Osteoblast (primary cell): ENCODE measurements at regions not wholly inside any gene's neighbourhood (a gene's known extent, or its start where the extent isn't known, plus 50 kb on each side); places are given as distances from the start of the nearest gene placed in this dataset.

Experiments used
- DNase-seq: peaks from one replicate; pipeline ENCODE4 v3.0.0; 2011; ENCODE audit warnings: low spot score, mixed read lengths; ENCODE audit not compliant: insufficient read length; ENCODE audit errors: missing footprints
- H2AFZ ChIP-seq: 2 replicates; pipeline ENCODE4 v1.6.0; 2011; ENCODE audit warnings: mild to moderate bottlenecking, low read length
- H3K27ac ChIP-seq: 2 replicates; pipeline ENCODE4 v1.5.1; 2011; ENCODE audit warnings: mild to moderate bottlenecking, low read depth, low read length, moderate library complexity
- H3K27me3 ChIP-seq: 2 replicates; pipeline ENCODE4 v1.6.0; 2012; ENCODE audit warnings: mild to moderate bottlenecking, control low read depth, inconsistent platforms, low read length, moderate library complexity; ENCODE audit not compliant: insufficient read depth
- H3K36me3 ChIP-seq: 2 replicates; pipeline ENCODE4 v1.5.1; 2011; ENCODE audit warnings: mild to moderate bottlenecking, low read length, control low read depth, moderate library complexity; ENCODE audit not compliant: insufficient read depth
- H3K4me1 ChIP-seq: 2 replicates; pipeline ENCODE4 v1.5.1; 2011; ENCODE audit warnings: mild to moderate bottlenecking, low read length, control low read depth, moderate library complexity; ENCODE audit not compliant: insufficient read depth
- H3K4me2 ChIP-seq: 2 replicates; pipeline ENCODE4 v1.6.0; 2011; ENCODE audit warnings: mild to moderate bottlenecking, low read length; ENCODE audit not compliant: insufficient read depth
- H3K4me3 ChIP-seq: fragments of 200-600 bp; sonication (generic); 3 replicates; pipeline ENCODE4 v1.5.1; 2012; ENCODE audit warnings: mild to moderate bottlenecking, low read length, inconsistent platforms; ENCODE audit not compliant: insufficient read depth
- H3K79me2 ChIP-seq: 2 replicates; pipeline ENCODE4 v1.6.0; 2012; ENCODE audit warnings: mild to moderate bottlenecking, low read length, control low read depth, inconsistent platforms; ENCODE audit not compliant: insufficient read depth
- H3K9me3 ChIP-seq: 2 replicates; pipeline ENCODE4 v1.5.1; 2011; ENCODE audit warnings: low read depth, low read length, control low read depth
- H4K20me1 ChIP-seq: 2 replicates; pipeline ENCODE4 v1.6.0; 2012; ENCODE audit warnings: mild to moderate bottlenecking, low read length, control low read depth; ENCODE audit not compliant: insufficient read depth
- CTCF ChIP-seq: IDR thresholded peaks from 2 replicates; pipeline ENCODE4 v1.5.1; 2011; ENCODE audit warnings: mild to moderate bottlenecking, low read depth, low read length, moderate library complexity; ENCODE audit errors: extremely low read depth

DNA sequence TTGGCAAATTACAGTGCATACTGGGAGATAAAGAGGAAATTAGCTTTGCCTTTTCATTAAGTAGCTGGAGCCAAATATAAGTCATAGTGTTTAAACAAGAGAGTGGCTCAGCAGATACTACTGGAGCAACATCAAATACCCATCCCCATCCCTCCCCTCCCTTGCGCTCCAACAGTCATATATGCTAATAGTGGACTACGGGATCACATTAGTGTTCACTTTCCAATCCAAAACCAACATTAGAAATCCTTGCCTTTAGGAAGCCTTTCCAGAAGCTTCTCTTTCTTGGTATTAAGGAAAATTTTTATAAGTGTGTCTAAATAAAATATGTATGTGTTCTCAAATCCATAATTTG, 1669.3 kb downstream of the SUCLG1 start:
- Histone ChIP-seq H3K9me3 (no peaks in the 10 kb centered on the region), H3K27ac (no peak overlapping the region), H4K20me1 (no peaks in the 10 kb centered on the region), H3K4me3 (no peak overlapping the region), H3K27me3 (no peaks in the 10 kb centered on the region), H3K4me1 (no peaks in the 10 kb centered on the region), H2AFZ (no peak overlapping the region), H3K4me2 (peak overlapping the region; percentile 64), H3K79me2 (no peaks in the 10 kb centered on the region), H3K36me3 (no peaks in the 10 kb centered on the region)
- TF ChIP-seq CTCF, result no peak
- no peak for DNase-seq

DNA sequence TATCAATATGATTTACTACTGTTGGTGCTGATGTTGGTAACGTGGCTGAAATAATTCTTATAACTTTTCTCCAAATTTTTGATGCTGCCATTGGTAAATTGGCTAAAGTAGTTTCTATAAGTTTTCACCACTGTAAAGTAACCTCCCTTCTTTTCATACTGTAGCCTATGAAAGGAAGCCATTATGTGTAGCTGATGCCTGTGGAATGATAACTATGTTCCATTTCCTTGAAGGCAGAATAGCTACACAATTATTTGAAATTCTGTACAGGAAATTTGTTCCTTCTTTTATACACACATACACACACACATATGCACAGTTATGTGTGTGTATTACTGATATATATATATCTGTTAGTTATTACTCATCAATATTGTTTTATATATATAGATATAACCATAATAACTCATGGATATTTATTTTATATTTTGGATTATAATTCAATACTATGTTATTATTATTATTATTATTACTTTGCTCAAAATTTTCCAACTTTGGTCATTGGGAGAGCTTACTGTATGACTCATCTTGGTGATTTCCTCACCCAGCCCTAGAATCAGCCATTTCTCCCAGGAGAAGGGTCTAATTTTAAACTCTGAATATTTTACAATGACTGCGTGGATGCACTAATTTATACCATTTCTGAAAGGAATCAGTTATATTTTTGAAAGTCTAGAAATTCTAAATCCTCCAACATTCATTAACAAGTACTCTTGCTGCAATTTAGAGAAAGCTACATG, 1677.7 kb downstream of the SUCLG1 start:
- Histone ChIP-seq H3K79me2 (no peaks in the 10 kb centered on the region), H2AFZ (no peak overlapping the region), H3K9me3 (no peaks in the 10 kb centered on the region), H3K36me3 (no peaks in the 10 kb centered on the region), H3K27me3 (no peaks in the 10 kb centered on the region), H3K4me3 (no peak overlapping the region), H3K4me1 (no peaks in the 10 kb centered on the region), H4K20me1 (no peaks in the 10 kb centered on the region), H3K27ac (no peak overlapping the region), H3K4me2 (no peak overlapping the region)
- TF ChIP-seq CTCF, result no peak
- DNase-seq, result no peak

DNA sequence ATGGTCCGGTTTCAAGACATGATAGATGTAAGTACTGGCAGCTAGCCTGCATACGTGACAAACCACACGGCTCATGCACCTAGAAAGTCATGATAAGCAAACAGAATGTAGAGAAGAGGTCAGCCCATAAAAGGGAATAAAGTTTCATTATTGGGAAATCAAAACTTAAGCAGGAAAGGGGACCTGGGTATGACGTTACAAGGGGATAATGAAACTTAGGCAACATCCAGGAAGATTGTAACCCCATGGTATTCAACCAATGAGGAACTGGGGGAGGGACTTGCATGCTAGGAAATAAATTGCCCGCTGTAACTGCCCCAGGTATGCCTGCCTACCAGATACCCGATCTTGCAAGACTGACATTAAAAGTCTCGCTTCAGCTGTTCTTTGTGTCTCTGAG, 1679.0 kb downstream of the SUCLG1 start:
- TF ChIP-seq CTCF, result no peak
- H2AFZ ChIP-seq, result no peak overlapping the region

GRCh38 chr2:82752396-82752795, 1706.7 kb downstream of the SUCLG1 start:
- Histone ChIP-seq H3K4me1 (no peaks in the 10 kb centered on the region), H3K4me3 (no peak overlapping the region), H2AFZ (no peak overlapping the region), H3K79me2 (no peaks in the 10 kb centered on the region), H3K9me3 (no peaks in the 10 kb centered on the region), H4K20me1 (no peaks in the 10 kb centered on the region), H3K27me3 (no peaks in the 10 kb centered on the region), H3K4me2 (no peak overlapping the region), H3K27ac (no peak overlapping the region), H3K36me3 (no peaks in the 10 kb centered on the region)
- no peak for DNase-seq
- no peak for TF ChIP-seq CTCF

More for the DNA sequence above, 1679.0 kb downstream of the SUCLG1 start:
- H3K27me3 ChIP-seq, result no peaks in the 10 kb centered on the region
- no peak for DNase-seq
- no peaks in the 10 kb centered on the region for H3K9me3 ChIP-seq
- H3K79me2 ChIP-seq, result no peaks in the 10 kb centered on the region
- no peaks in the 10 kb centered on the region for H3K36me3 ChIP-seq
- no peaks in the 10 kb centered on the region for H3K4me1 ChIP-seq
- no peak overlapping the region for H3K27ac ChIP-seq
- H4K20me1 ChIP-seq, result no peaks in the 10 kb centered on the region
- H3K4me2 ChIP-seq, result no peak overlapping the region
- H3K4me3 ChIP-seq, result no peak overlapping the region
